Gastroesophageal sphincter (tissue), 4 donors: ENCODE measurements at regions not wholly inside any gene's neighbourhood (a gene's known extent, or its start where the extent isn't known, plus 50 kb on each side); places are given as distances from the start of the nearest gene placed in this dataset.

Experiments
- ATAC-seq: fragments of 150-250 bp; one replicate; pipeline ENCODE4 v1.9.1; 2016; ENCODE audit warnings: mild to moderate bottlenecking, moderate library complexity
- H3K27ac ChIP-seq, 4 donors: fragments of 200-600 bp; sonication (generic) in 3 of 4; 1 replicate in 3 of 4; 2 replicates in 1 of 4; pipeline ENCODE4 v1.5.1; 2016 to 2019
- H3K27me3 ChIP-seq: fragments of 200-600 bp; sonication (generic); one replicate; pipeline ENCODE4 v1.5.1; 2019
- H3K36me3 ChIP-seq, 2 donors: fragments of 200-600 bp; sonication (generic); one replicate each; pipeline ENCODE4 v1.5.1; 2019; ENCODE audit warnings: control low read depth in 1 of 2
- H3K4me1 ChIP-seq, 3 donors: fragments of 200-600 bp; sonication (generic); 1 replicate in 2 of 3; 2 replicates in 1 of 3; pipeline ENCODE4 v1.5.1; 2016 to 2019; ENCODE audit warnings: control low read depth in 2 of 3
- H3K4me3 ChIP-seq, 2 donors: fragments of 200-600 bp; sonication (generic); one replicate each; pipeline ENCODE4 v1.5.1; 2019; ENCODE audit warnings: mild to moderate bottlenecking in 1 of 2, moderate library complexity in 1 of 2
- H3K9me3 ChIP-seq, 3 donors: fragments of 200-600 bp; sonication (generic); one replicate each; pipeline ENCODE4 v1.5.1; 2017 to 2019; ENCODE audit warnings: control low read depth in 2 of 3
- EP300 ChIP-seq: sonication (generic); formaldehyde crosslinking; IDR thresholded peaks from one replicate; pipeline ENCODE4 v1.6.1; 2017; ENCODE audit warnings: antibody characterized with exemption, mild to moderate bottlenecking
- POLR2A ChIP-seq, 2 donors: fragments of 450-650 bp; IDR thresholded peaks; one replicate each; pipeline ENCODE4 v1.6.1; 2017; ENCODE audit warnings: antibody characterized with exemption in 2 of 2, mild to moderate bottlenecking in 2 of 2, moderate library complexity in 1 of 2
- POLR2AphosphoS5 ChIP-seq: sonication (generic); formaldehyde crosslinking; IDR thresholded peaks from one replicate; pipeline ENCODE4 v1.6.1; 2017; ENCODE audit warnings: antibody characterized with exemption
- WGBS, 2 donors: methylation state at CpG; one replicate each; pipeline ENCODE4 v1.1.5; 2018; ENCODE audit warnings: low coverage in 1 of 2; 5-methylcytosine and 5-hydroxymethylcytosine counted together
- TF ChIP-seq, protein P1 (sequence below), 4 experiments: fragments of 200-600 bp in 2 of 4; fragments of 450-650 bp in 2 of 4; sonication (generic) in 1 of 4; IDR thresholded peaks; one replicate each; pipeline ENCODE4 v1.5.1; 2017 to 2019; ENCODE audit warnings: antibody characterized with exemption in 4 of 4, mild to moderate bottlenecking in 2 of 4, moderate library complexity in 2 of 4

DNA sequence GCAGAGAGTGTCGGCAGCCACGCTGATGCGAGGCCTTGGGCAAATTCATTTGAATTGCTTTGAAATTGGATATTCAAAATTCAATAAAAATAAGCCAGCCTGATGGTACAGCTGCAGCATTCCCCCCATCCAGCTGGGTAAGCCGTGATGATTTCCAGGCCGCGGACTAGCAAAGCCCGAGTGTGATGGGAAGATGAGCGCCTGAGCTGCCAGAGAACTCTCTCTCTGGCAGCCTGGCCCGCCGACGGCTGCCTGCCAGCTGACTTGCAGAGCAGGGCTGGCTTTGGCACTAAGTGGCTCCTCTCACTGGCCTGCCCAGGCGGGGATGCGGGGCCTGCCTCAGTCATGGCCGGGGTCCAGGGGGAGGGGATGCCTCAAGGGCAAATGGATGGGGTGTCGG is 268.3 kb upstream of the WWC1 start:
- TF ChIP-seq POLR2AphosphoS5 (no peak), POLR2A (IDR thresholded peaks at IDR 0.05) (no peak), EP300 (no peak)
- TF ChIP-seq, protein P1, sequence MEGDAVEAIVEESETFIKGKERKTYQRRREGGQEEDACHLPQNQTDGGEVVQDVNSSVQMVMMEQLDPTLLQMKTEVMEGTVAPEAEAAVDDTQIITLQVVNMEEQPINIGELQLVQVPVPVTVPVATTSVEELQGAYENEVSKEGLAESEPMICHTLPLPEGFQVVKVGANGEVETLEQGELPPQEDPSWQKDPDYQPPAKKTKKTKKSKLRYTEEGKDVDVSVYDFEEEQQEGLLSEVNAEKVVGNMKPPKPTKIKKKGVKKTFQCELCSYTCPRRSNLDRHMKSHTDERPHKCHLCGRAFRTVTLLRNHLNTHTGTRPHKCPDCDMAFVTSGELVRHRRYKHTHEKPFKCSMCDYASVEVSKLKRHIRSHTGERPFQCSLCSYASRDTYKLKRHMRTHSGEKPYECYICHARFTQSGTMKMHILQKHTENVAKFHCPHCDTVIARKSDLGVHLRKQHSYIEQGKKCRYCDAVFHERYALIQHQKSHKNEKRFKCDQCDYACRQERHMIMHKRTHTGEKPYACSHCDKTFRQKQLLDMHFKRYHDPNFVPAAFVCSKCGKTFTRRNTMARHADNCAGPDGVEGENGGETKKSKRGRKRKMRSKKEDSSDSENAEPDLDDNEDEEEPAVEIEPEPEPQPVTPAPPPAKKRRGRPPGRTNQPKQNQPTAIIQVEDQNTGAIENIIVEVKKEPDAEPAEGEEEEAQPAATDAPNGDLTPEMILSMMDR (IDR thresholded peaks at IDR 0.05), result no peak
- Histone ChIP-seq H3K27ac (peak overlapping the region in 1 of 4 donors; percentile 11), H3K36me3 (no peaks in the 10 kb centered on the region), H3K9me3 (no peaks in the 10 kb centered on the region), H3K4me1 (peaks cover 0 to 15% (median 0%) of the 10 kb centered on the region in 3 donors), H3K27me3 (peaks cover 5% of the 10 kb centered on the region), H3K4me3 (no peak overlapping the region)
- ATAC-seq, result no peak
- 20 to 49% methylated on average over 1 to 9 of the region's 15 CpGs for WGBS, 2 donors

DNA sequence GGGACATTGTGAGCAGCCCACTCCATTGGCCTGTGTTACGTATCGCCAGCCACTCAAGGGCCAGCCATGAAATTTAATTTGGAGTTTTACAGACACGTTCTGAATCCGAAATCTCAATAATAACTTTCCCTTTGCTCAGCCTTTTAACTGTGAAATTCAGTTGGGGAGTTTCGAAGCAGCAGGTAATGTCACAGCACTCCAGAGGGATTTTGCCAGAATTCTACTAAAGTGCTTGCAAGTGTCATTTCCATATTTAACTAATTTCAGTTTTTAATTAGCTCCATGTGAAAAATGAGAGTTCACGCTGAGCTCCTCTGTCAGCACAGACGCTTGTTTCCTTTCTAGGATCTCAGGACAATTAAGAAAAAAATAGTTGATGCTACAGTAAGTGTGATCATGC is 267.1 kb upstream of the WWC1 start:
- Histone ChIP-seq H3K4me1 (peaks cover 0 to 15% (median 0%) of the 10 kb centered on the region in 3 donors), H3K9me3 (peaks cover 0 to 10% (median 0%) of the 10 kb centered on the region in 3 donors), H3K36me3 (no peaks in the 10 kb centered on the region), H3K27me3 (peaks cover 5% of the 10 kb centered on the region), H3K4me3 (no peak overlapping the region), H3K27ac (no peak overlapping the region)
- TF ChIP-seq, protein P1 (IDR thresholded peaks at IDR 0.05), result no peak
- TF ChIP-seq EP300, result no peak
- no peak for TF ChIP-seq POLR2AphosphoS5
- TF ChIP-seq POLR2A (IDR thresholded peaks at IDR 0.05), result no peak
- WGBS, 2 donors, result 85 to 100% methylated on average over 3 to 4 of the region's 7 CpGs
- no peak for ATAC-seq

DNA sequence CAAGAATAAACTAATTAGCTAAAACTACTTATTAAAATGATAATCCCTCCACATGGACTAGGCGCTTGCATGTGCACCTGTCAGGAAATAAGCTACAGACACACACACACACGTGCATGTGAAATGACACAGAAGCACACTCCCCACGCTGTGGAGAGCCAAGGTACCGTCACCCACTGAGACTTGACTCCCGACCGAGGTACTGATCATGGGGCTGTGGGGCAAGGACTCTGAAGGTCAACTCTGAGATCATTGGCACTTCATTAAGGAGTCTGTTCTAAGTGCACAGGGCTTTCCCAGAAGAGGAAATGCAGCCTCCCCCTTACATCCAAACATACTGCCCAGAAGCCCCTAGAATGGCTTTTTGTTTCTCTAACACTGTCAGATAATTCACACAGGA is 264.4 kb upstream of the WWC1 start:
- H3K27ac ChIP-seq, result no peak overlapping the region
- WGBS, 2 donors, result 0 to 78% methylated on average over 2 to 5 of the region's 6 CpGs
- no peaks in the 10 kb centered on the region for H3K36me3 ChIP-seq
- ATAC-seq, result no peak
- H3K4me1 ChIP-seq, result peaks cover 0 to 15% (median 0%) of the 10 kb centered on the region in 3 donors
- H3K4me3 ChIP-seq, result no peak overlapping the region
- H3K27me3 ChIP-seq, result peaks cover 8% of the 10 kb centered on the region
- TF ChIP-seq POLR2A (IDR thresholded peaks at IDR 0.05) (no peak), EP300 (no peak), POLR2AphosphoS5 (no peak)
- TF ChIP-seq, protein P1 (IDR thresholded peaks at IDR 0.05), result no peak
- H3K9me3 ChIP-seq, result peaks cover 0 to 11% (median 0%) of the 10 kb centered on the region in 3 donors

DNA sequence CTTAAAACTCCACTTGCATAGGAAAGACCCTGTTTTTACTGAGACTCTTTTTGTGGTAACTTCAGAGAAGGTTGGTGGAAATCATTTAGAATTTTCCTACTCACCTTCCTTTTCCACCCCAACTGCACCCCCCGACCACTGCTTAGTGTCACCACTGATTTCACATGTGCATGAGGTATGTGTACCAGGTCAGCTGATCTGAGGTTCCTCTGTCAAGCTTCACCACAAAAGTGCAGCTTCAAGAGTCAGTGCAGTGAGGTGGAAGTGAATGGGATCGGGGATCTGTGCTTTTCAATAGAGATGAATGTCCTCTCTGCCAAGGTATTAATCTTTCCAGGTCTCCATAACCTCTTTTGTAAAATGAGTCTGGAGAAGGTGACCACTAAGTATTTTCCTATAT is 260.5 kb upstream of the WWC1 start:
- Histone ChIP-seq H3K27me3 (peaks cover 7% of the 10 kb centered on the region), H3K36me3 (no peaks in the 10 kb centered on the region), H3K27ac (no peak overlapping the region), H3K4me1 (no peaks in the 10 kb centered on the region), H3K9me3 (peaks cover 0 to 11% (median 0%) of the 10 kb centered on the region in 3 donors), H3K4me3 (no peak overlapping the region)
- TF ChIP-seq, protein P1 (IDR thresholded peaks at IDR 0.05), result no peak
- TF ChIP-seq EP300 (no peak), POLR2AphosphoS5 (no peak), POLR2A (IDR thresholded peaks at IDR 0.05) (no peak)
- no peak for ATAC-seq
- 78 to 87% methylated on average over 1 to 2 of the region's 2 CpGs for WGBS, 2 donors

DNA sequence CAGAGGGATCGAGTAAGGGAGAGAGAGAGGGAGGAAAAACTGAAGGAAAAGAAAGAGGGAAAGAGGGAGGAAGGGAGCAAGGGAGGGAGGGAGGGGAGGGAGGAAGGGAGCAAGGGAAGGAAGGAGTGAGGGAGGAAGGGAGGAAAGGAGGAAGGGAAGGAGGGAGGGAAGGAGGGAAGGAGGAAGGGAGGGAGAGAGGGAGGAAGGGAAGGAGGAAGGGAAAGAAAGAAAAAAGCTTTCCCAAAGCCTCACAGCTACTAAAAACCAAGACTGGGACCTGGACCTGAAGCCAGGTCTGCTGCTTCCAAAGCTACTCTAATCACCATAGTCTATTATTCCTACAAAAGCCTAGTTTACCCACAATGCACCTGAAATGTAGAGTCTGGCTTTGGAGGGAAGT is 259.8 kb upstream of the WWC1 start:
- WGBS, 2 donors, result 100% methylated on average over 1 of the region's 1 CpG
- no peak for ATAC-seq
- H3K36me3 ChIP-seq, result no peaks in the 10 kb centered on the region
- H3K27ac ChIP-seq, result no peak overlapping the region
- no peaks in the 10 kb centered on the region for H3K4me1 ChIP-seq
- H3K27me3 ChIP-seq, result peaks cover 7% of the 10 kb centered on the region
- TF ChIP-seq EP300, result no peak
- peaks cover 0 to 11% (median 0%) of the 10 kb centered on the region in 3 donors for H3K9me3 ChIP-seq
- H3K4me3 ChIP-seq, result no peak overlapping the region
